ENCODE measurements at regions not wholly inside any gene's neighbourhood (a gene's known extent, or its start where the extent isn't known, plus 50 kb on each side); places are given as distances from the start of the nearest gene placed in this dataset.

- Histone ChIP-seq H3K27ac (ENCODE audit: low read length) (no peak overlapping the region), H3K27me3 (ENCODE audit: control insufficient read depth, insufficient read depth, low read length) (no peaks in the 10 kb centered on the region), H3K4me3 (ENCODE audit: low read depth in 2 of 2, low read length in 2 of 2) (no peak overlapping the region), H3K36me3 (ENCODE audit: control insufficient read depth, insufficient read depth, low read length) (no peaks in the 10 kb centered on the region), H3K9me3 (ENCODE audit: control insufficient read depth, insufficient read depth, low read depth, low read length) (no peaks in the 10 kb centered on the region), H3K4me1 (ENCODE audit: control insufficient read depth, insufficient read depth, low read length) (no peaks in the 10 kb centered on the region)
- no TSS peak for BruUV-seq (replicated peaks)
- ChIA-PET POLR2A (no interaction called here), CTCF (no interaction called here)
- no peak for TF ChIP-seq TCF7L2 (IDR thresholded peaks at IDR 0.05; ENCODE audit: low read depth, low read length)
- no peak for TF ChIP-seq CTCF (IDR thresholded peaks at IDR 0.05)
- no peak for TF ChIP-seq SIN3A (IDR thresholded peaks at IDR 0.05; ENCODE audit: borderline replicate concordance, insufficient read depth, low read depth, low read length)
- no peak for TF ChIP-seq POLR2AphosphoS5 (IDR thresholded peaks at IDR 0.05; ENCODE audit: low read depth, low read length)
- no peak for TF ChIP-seq REST (IDR thresholded peaks at IDR 0.05; ENCODE audit: insufficient read depth in 1 of 2, low read depth in 2 of 2, low read length in 1 of 2)
- DNase-seq (ENCODE audit: low read depth, low spot score) (no peak), ATAC-seq (no peak)
- intact Hi-C loops (cut with micrococcal nuclease; ENCODE audit: unreplicated experiment) (no loop called here), in situ Hi-C loops (cut with HindIII; ENCODE audit: low pct_unique_long_range_greater_than_20kb, low sequenced_read_pairs) (no loop called here)
Observed at GRCh38 chrX:127457161-127457560, 595.0 kb downstream of the ACTRT1 start.

GRCh38 chrX:127439676-127440075 lies 612.5 kb downstream of the ACTRT1 start:
- TF ChIP-seq REST (IDR thresholded peaks at IDR 0.05; ENCODE audit: insufficient read depth in 1 of 2, low read depth in 2 of 2, low read length in 1 of 2) (no peak), SIN3A (IDR thresholded peaks at IDR 0.05; ENCODE audit: borderline replicate concordance, insufficient read depth, low read depth, low read length) (no peak), CTCF (IDR thresholded peaks at IDR 0.05) (no peak), TCF7L2 (IDR thresholded peaks at IDR 0.05; ENCODE audit: low read depth, low read length) (no peak), POLR2AphosphoS5 (IDR thresholded peaks at IDR 0.05; ENCODE audit: low read depth, low read length) (no peak)
- CTCF ChIA-PET = no interaction called here
- H3K4me3 ChIP-seq (ENCODE audit: low read depth in 2 of 2, low read length in 2 of 2) = no peak overlapping the region

More at GRCh38 chrX:127439676-127440075, 612.5 kb downstream of the ACTRT1 start:
- H3K4me1 ChIP-seq (ENCODE audit: control insufficient read depth, insufficient read depth, low read length) = no peaks in the 10 kb centered on the region
- DNase-seq (ENCODE audit: low read depth, low spot score) (no peak), ATAC-seq (no peak)
- in situ Hi-C loops (cut with HindIII; ENCODE audit: low pct_unique_long_range_greater_than_20kb, low sequenced_read_pairs) (no loop called here), intact Hi-C loops (cut with micrococcal nuclease; ENCODE audit: unreplicated experiment) (no loop called here)
- H3K9me3 ChIP-seq (ENCODE audit: control insufficient read depth, insufficient read depth, low read depth, low read length) = no peaks in the 10 kb centered on the region
- H3K27me3 ChIP-seq (ENCODE audit: control insufficient read depth, insufficient read depth, low read length) = no peaks in the 10 kb centered on the region
- no peaks in the 10 kb centered on the region for H3K36me3 ChIP-seq (ENCODE audit: control insufficient read depth, insufficient read depth, low read length)
- BruUV-seq (replicated peaks) = no TSS peak
- POLR2A ChIA-PET = no interaction called here
- H3K27ac ChIP-seq (ENCODE audit: low read length) = no peak overlapping the region
